HEK293T (cell line): ENCODE measurements at regions not wholly inside any gene's neighbourhood (a gene's known extent, or its start where the extent isn't known, plus 50 kb on each side); places are given as distances from the start of the nearest gene placed in this dataset.
"Not testable (repeated sequence)": the region's sequence is repeated elsewhere in the genome, so short reads cannot be mapped to it uniquely, and the experiment has no call there.

Experiments used
- CTCF ChIA-PET: fragments of 350-600 bp; formaldehyde crosslinking; extraction: SDS; loops from one replicate; lab custom pipeline; 2021; ENCODE audit warnings: antibody characterized with exemption, inconsistent platforms; lab: Yijun Ruan, JAX
- POLR2A ChIA-PET: fragments of 350-600 bp; formaldehyde crosslinking; extraction: SDS; loops from one replicate; lab custom pipeline; 2020; ENCODE audit warnings: antibody characterized with exemption, inconsistent platforms; lab: Yijun Ruan, JAX
- DNase-seq: peaks from one replicate; pipeline ENCODE4 v3.0.0; 2012; ENCODE audit warnings: mixed read lengths; ENCODE audit errors: extremely low spot score
- ARNT ChIP-seq: fragments of 450-650 bp; IDR thresholded peaks from 2 replicates; pipeline ENCODE4 v1.6.1; 2017; ENCODE audit warnings: mild to moderate bottlenecking
- BHLHE40 ChIP-seq: fragments of 450-650 bp; IDR thresholded peaks from 2 replicates; pipeline ENCODE4 v1.6.1; 2016; ENCODE audit warnings: mild to moderate bottlenecking, moderate library complexity, borderline replicate concordance
- CTBP1 ChIP-seq: fragments of 450-650 bp; IDR thresholded peaks from 2 replicates; pipeline ENCODE4 v1.6.1; 2016; ENCODE audit warnings: borderline replicate concordance
- ELF4 ChIP-seq: fragments of 450-650 bp; IDR thresholded peaks from 2 replicates; pipeline ENCODE4 v1.6.1; 2017; ENCODE audit warnings: antibody characterized with exemption
- FOXA1 ChIP-seq: fragments of 450-650 bp; IDR thresholded peaks from 2 replicates; pipeline ENCODE4 v1.6.1; 2016; ENCODE audit warnings: mild to moderate bottlenecking
- FOXK2 ChIP-seq: fragments of 450-650 bp; IDR thresholded peaks from 2 replicates; pipeline ENCODE4 v1.6.1; 2016; ENCODE audit warnings: mild to moderate bottlenecking
- FOXM1 ChIP-seq: fragments of 450-650 bp; IDR thresholded peaks from 2 replicates; pipeline ENCODE4 v1.6.1; 2017; ENCODE audit warnings: mild to moderate bottlenecking, borderline replicate concordance
- HDGF ChIP-seq: fragments of 450-650 bp; IDR thresholded peaks from 2 replicates; pipeline ENCODE4 v1.6.1; 2017; ENCODE audit warnings: antibody characterized with exemption, borderline replicate concordance
- L3MBTL2 ChIP-seq: fragments of 450-650 bp; conservative IDR thresholded peaks from 2 replicates; pipeline ENCODE4 v1.6.1; 2016; ENCODE audit warnings: mild to moderate bottlenecking
- LEF1 ChIP-seq: fragments of 450-650 bp; IDR thresholded peaks from 2 replicates; pipeline ENCODE4 v1.6.1; 2017; ENCODE audit warnings: mild to moderate bottlenecking, borderline replicate concordance
- NFRKB ChIP-seq: fragments of 450-650 bp; IDR thresholded peaks from 2 replicates; pipeline ENCODE4 v1.6.1; 2016; ENCODE audit warnings: mild to moderate bottlenecking, moderate library complexity
- PKNOX1 ChIP-seq: fragments of 450-650 bp; IDR thresholded peaks from 2 replicates; pipeline ENCODE4 v1.6.1; 2016
- SP1 ChIP-seq: fragments of 450-650 bp; IDR thresholded peaks from 2 replicates; pipeline ENCODE4 v1.6.1; 2017
- SUZ12 ChIP-seq: fragments of 450-650 bp; IDR thresholded peaks from 2 replicates; pipeline ENCODE4 v1.6.1; 2016; ENCODE audit warnings: mild to moderate bottlenecking
- TARDBP ChIP-seq: fragments of 450-650 bp; IDR thresholded peaks from 2 replicates; pipeline ENCODE4 v1.6.1; 2016
- ZNF384 ChIP-seq: fragments of 450-650 bp; IDR thresholded peaks from 2 replicates; pipeline ENCODE4 v1.6.1; 2016

DNA sequence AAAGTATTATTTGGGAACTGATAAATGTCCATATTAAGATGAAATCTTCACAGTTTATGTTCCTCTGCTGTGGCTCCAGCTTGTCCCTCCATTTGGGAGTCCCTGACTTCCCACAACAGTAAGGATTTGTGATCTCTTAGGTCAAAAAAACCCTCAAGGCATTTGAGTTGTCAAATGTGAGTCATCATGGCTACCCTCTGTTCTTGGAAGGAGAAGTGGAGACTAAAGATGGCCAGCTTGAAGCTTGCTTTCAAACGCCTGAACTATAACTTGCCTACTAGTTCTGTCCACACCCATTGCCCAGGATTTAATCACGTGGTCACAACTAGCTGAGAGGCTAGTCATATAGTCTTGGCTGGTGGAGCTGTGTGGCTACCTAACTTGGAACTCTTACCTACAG, 107.8 kb downstream of the CCNG2 start:
- DNase-seq: no peak

DNA sequence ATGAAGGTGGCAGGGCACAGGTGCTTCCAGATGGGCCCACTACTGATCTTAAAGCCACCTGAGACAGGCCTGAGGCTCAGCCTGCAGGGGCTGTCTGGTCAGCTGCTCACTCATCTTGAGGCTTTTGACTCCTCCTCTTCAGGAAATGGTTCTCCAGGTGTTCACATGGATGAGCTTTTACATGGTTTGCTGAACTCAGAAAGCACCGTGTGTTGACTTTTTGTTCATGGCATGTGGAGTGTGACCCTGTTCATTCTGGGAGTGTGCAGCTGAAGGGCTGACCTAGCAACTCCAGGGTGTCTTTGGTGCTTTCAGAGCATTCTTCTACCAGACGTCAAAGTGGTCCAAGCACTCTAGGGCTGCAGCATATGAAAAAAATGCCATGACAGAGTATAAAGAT, 111.1 kb downstream of the CCNG2 start:
- TF ChIP-seq ZNF384: no peak
- ChIA-PET CTCF (interaction anchor here (0.6 kb wide), 1 partner anchor 1158 kb away, joined by 7 read pairs; no protein-coding TSS in a partner anchor), POLR2A (no interaction called here)
- no peak for DNase-seq

More for the DNA sequence above, 107.8 kb downstream of the CCNG2 start:
- TF ChIP-seq ZNF384: no peak
- no peak for TF ChIP-seq FOXA1
- no peak for TF ChIP-seq FOXM1
- no peak for TF ChIP-seq SP1
- TF ChIP-seq ARNT: no peak
- no peak for TF ChIP-seq PKNOX1
- TF ChIP-seq CTBP1: no peak
- TF ChIP-seq LEF1: no peak
- TF ChIP-seq ELF4: no peak
- no peak for TF ChIP-seq HDGF
- no peak for TF ChIP-seq BHLHE40
- no peak for TF ChIP-seq TARDBP
- TF ChIP-seq NFRKB: no peak
- no peak for TF ChIP-seq SUZ12
- TF ChIP-seq FOXK2: no peak
- ChIA-PET POLR2A (no interaction called here), CTCF (no interaction called here)

GRCh38 chr4:77269505-77269904, 112.5 kb downstream of the CCNG2 start:
- POLR2A ChIA-PET: no interaction called here
- no peak for TF ChIP-seq NFRKB
- no peak for TF ChIP-seq ARNT
- TF ChIP-seq PKNOX1: no peak
- TF ChIP-seq CTBP1: no peak
- no peak for TF ChIP-seq LEF1
- TF ChIP-seq ZNF384: no peak
- no peak for TF ChIP-seq FOXA1
- no peak for TF ChIP-seq L3MBTL2
- TF ChIP-seq TARDBP: no peak
- no peak for TF ChIP-seq SUZ12
- no peak for TF ChIP-seq ELF4
- no peak for TF ChIP-seq BHLHE40
- no peak for TF ChIP-seq SP1
- no peak for TF ChIP-seq FOXM1
- TF ChIP-seq HDGF: no peak
- TF ChIP-seq FOXK2: no peak

GRCh38 chr4:77273412-77273811, 116.4 kb downstream of the CCNG2 start:
- ChIA-PET POLR2A (no interaction called here), CTCF (no interaction called here)
- TF ChIP-seq PKNOX1 (no peak), ELF4 (no peak), LEF1 (no peak), SUZ12 (no peak), BHLHE40 (no peak), NFRKB (no peak), CTBP1 (no peak), L3MBTL2 (no peak), SP1 (no peak), TARDBP (no peak)
- no peak for DNase-seq

More at GRCh38 chr4:77269505-77269904, 112.5 kb downstream of the CCNG2 start:
- DNase-seq: no peak
- CTCF ChIA-PET: no interaction called here

- CTCF ChIA-PET, DNase-seq, POLR2A ChIA-PET: not testable (repeated sequence)
These were observed 122.1 kb downstream of the CCNG2 start for GRCh38 chr4:77279114-77279513.

DNA sequence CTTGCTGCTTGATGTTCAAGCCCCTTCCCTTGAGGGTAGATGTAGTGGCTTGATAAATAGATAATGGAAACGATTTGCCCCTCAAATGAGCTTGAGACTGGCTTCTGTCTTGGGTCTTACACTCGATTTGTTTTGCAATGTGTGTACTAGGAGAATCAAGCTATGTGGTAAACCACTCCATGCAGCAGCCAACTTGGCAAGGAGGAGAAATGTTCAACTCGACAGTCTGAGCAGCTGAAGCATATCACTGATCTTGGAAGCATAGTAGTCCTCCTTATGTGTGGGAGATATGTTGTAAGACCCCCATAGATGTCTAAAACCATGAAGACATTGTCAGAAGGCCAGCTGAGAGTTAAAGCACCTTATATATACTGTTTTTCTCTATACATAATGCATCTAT, 125.3 kb downstream of the CCNG2 start:
- ChIA-PET POLR2A (no interaction called here), CTCF (interaction anchor here (0.6 kb wide), 1 partner anchor 296 kb away, joined by 3 read pairs; no protein-coding TSS in a partner anchor)
- TF ChIP-seq ARNT (no peak), ELF4 (no peak), SUZ12 (no peak)
- DNase-seq: no peak

GRCh38 chr4:77284036-77284435, 127.0 kb downstream of the CCNG2 start:
- DNase-seq: no peak
- CTCF ChIA-PET: no interaction called here
- POLR2A ChIA-PET: no interaction called here
- TF ChIP-seq LEF1 (no peak), SUZ12 (no peak), FOXA1 (no peak), FOXK2 (no peak), PKNOX1 (no peak), CTBP1 (no peak), NFRKB (no peak), ELF4 (no peak), ARNT (no peak), L3MBTL2 (no peak)
